Tibial nerve (tissue), 4 donors: ENCODE measurements at regions not wholly inside any gene's neighbourhood (a gene's known extent, or its start where the extent isn't known, plus 50 kb on each side); places are given as distances from the start of the nearest gene placed in this dataset.
"Not testable (repeated sequence)": the region's sequence is repeated elsewhere in the genome, so short reads cannot be mapped to it uniquely, and the experiment has no call there.

Experiments used
- DNase-seq, 2 donors: peaks; one replicate each; pipeline ENCODE4 v3.0.0-alpha.2; 2019; ENCODE audit warnings: low spot score in 2 of 2
- H3K27ac ChIP-seq, 4 donors: fragments of 200-600 bp; sonication (generic) in 3 of 4; one replicate each; pipeline ENCODE4 v1.5.1; 2017 to 2019; ENCODE audit warnings: mild to moderate bottlenecking in 1 of 4
- H3K27me3 ChIP-seq, 2 donors: fragments of 200-600 bp; sonication (generic) in 1 of 2; one replicate each; pipeline versions ENCODE4 v1.5.1 to v1.6.0; 2017 to 2019
- H3K36me3 ChIP-seq, 3 donors: fragments of 200-600 bp; sonication (generic); one replicate each; pipeline ENCODE4 v1.5.1; 2018 to 2019
- H3K4me1 ChIP-seq, 4 donors: fragments of 200-600 bp; sonication (generic) in 3 of 4; one replicate each; pipeline ENCODE4 v1.5.1; 2017 to 2019
- H3K4me3 ChIP-seq, 4 donors: fragments of 200-600 bp; sonication (generic) in 3 of 4; one replicate each; pipeline ENCODE4 v1.5.1; 2017 to 2019; ENCODE audit warnings: mild to moderate bottlenecking in 1 of 4, moderate library complexity in 1 of 4
- H3K9me3 ChIP-seq, 4 donors: fragments of 200-600 bp; sonication (generic) in 3 of 4; one replicate each; pipeline ENCODE4 v1.5.1; 2017 to 2019
- EP300 ChIP-seq, 2 donors: sonication (generic); formaldehyde crosslinking; IDR thresholded peaks; one replicate each; pipeline ENCODE4 v1.6.1; 2017; ENCODE audit warnings: antibody characterized with exemption in 2 of 2, mild to moderate bottlenecking in 1 of 2
- POLR2A ChIP-seq, 2 donors: fragments of 450-650 bp; IDR thresholded peaks; one replicate each; pipeline ENCODE4 v1.6.1; 2017; ENCODE audit warnings: antibody characterized with exemption in 2 of 2, mild to moderate bottlenecking in 2 of 2, moderate library complexity in 2 of 2
- WGBS, 2 donors: methylation state at CpG; one replicate each; pipeline ENCODE4 v1.1.5; 2018; 5-methylcytosine and 5-hydroxymethylcytosine counted together
- TF ChIP-seq, protein P1 (sequence below), 5 experiments: fragments of 200-600 bp in 3 of 5; fragments of 450-650 bp in 2 of 5; sonication (generic) in 3 of 5; IDR thresholded peaks; one replicate each; pipeline ENCODE4 v1.5.1; 2016 to 2019; ENCODE audit warnings: antibody characterized with exemption in 5 of 5, mild to moderate bottlenecking in 3 of 5, moderate library complexity in 2 of 5

DNA sequence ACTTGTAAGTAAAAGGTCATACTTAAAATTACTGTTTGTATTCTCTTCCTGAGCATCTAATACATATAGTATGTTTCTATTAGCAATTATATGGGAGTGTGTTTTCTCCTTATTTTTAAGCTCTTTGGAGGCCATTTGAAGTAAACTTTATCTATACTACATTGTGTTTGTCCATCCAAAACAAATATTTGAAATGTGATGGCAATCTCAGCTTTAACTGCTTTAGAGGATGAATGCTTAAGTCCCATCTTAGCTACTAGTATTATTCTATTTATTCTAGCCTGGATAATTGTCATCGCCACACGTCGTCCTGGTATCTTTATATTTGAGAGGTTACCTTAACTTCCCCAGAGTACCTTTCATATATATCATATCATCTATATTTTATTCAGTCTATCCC is 335.8 kb downstream of the NAF1 start:
- Histone ChIP-seq H3K4me1 (no peaks in the 10 kb centered on the region), H3K27me3 (no peaks in the 10 kb centered on the region), H3K9me3 (no peaks in the 10 kb centered on the region), H3K4me3 (no peak overlapping the region), H3K27ac (no peak overlapping the region), H3K36me3 (no peaks in the 10 kb centered on the region)
- TF ChIP-seq EP300 (IDR thresholded peaks at IDR 0.05): no peak
- TF ChIP-seq, protein P1, sequence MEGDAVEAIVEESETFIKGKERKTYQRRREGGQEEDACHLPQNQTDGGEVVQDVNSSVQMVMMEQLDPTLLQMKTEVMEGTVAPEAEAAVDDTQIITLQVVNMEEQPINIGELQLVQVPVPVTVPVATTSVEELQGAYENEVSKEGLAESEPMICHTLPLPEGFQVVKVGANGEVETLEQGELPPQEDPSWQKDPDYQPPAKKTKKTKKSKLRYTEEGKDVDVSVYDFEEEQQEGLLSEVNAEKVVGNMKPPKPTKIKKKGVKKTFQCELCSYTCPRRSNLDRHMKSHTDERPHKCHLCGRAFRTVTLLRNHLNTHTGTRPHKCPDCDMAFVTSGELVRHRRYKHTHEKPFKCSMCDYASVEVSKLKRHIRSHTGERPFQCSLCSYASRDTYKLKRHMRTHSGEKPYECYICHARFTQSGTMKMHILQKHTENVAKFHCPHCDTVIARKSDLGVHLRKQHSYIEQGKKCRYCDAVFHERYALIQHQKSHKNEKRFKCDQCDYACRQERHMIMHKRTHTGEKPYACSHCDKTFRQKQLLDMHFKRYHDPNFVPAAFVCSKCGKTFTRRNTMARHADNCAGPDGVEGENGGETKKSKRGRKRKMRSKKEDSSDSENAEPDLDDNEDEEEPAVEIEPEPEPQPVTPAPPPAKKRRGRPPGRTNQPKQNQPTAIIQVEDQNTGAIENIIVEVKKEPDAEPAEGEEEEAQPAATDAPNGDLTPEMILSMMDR (IDR thresholded peaks at IDR 0.05): no peak
- no peak for TF ChIP-seq POLR2A (IDR thresholded peaks at IDR 0.05)
- WGBS, 2 donors: 88 to 93% methylated on average over 3 of the region's 3 CpGs
- no peak for DNase-seq

- 94 to 96% methylated on average over 9 of the region's 9 CpGs for WGBS, 2 donors
- not testable (repeated sequence) for DNase-seq, H3K27me3 ChIP-seq, H3K4me1 ChIP-seq, H3K27ac ChIP-seq, H3K4me3 ChIP-seq, H3K36me3 ChIP-seq
- H3K9me3 ChIP-seq: peaks cover 0 to 11% (median 0%) of the 10 kb centered on the region in 4 donors
Measured at GRCh38 chr4:162817374-162817773, 349.3 kb downstream of the NAF1 start.

DNA sequence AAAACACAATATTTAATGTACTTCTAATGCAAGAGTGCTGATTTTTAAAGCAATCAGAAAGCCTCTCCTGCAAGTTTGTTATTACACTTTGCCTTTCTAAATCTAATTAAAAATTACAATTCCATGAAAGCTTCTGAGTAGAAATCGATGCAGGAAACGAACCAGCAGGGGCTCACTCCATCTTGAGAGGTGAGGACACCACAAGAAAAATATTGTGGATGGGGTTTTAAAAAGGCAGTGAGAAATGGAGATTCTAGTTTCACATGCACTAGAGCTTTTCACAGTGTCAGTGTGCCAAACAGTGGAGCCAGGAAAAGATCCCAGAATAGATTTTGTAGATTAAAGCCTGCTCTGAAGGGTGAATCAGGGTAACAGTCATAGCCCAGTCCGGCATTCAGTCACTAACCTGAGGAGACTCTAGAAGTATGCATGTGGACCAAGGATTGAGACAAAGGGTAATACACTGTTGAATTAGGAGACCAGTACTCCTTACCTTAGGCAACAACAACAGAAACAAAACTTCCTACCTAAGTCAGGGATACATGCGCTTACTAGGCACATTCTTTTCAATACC is 362.3 kb downstream of the NAF1 start:
- Histone ChIP-seq H3K4me1 (no peaks in the 10 kb centered on the region), H3K4me3 (no peak overlapping the region), H3K27me3 (no peaks in the 10 kb centered on the region), H3K36me3 (no peaks in the 10 kb centered on the region), H3K9me3 (no peaks in the 10 kb centered on the region), H3K27ac (no peak overlapping the region)
- no peak for TF ChIP-seq EP300 (IDR thresholded peaks at IDR 0.05)
- no peak for TF ChIP-seq POLR2A (IDR thresholded peaks at IDR 0.05)
- TF ChIP-seq, protein P1 (IDR thresholded peaks at IDR 0.05): no peak
- WGBS, 2 donors: 83 to 85% methylated on average over 4 of the region's 4 CpGs
- DNase-seq: no peak

GRCh38 chr4:162803378-162803777 is 363.3 kb downstream of the NAF1 start:
- no peak overlapping the region for H3K27ac ChIP-seq

DNA sequence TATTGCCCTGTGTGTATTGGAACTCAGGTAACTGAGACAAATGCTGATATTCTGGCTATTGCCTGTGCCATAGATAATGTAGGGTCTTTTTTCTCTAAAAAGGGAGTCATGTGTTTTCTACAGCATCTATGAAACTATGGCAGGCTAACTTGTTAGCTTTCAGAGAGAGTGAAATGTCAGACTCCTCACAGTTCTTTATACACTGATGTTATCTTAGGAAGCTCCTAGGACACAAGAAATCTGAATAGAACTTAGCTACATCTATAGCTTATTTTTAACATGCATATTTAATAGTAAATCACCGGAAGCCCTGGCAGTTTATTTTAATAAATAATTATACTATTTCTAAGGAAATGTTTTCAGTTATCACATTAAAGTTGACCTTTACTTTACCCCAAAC is 369.6 kb downstream of the NAF1 start:
- H3K9me3 ChIP-seq: no peaks in the 10 kb centered on the region
- 68 to 70% methylated on average over 1 of the region's 1 CpG for WGBS, 2 donors
- H3K4me3 ChIP-seq: no peak overlapping the region
- H3K4me1 ChIP-seq: no peaks in the 10 kb centered on the region
- H3K36me3 ChIP-seq: no peaks in the 10 kb centered on the region
- H3K27ac ChIP-seq: no peak overlapping the region
- no peaks in the 10 kb centered on the region for H3K27me3 ChIP-seq
- TF ChIP-seq, protein P1 (IDR thresholded peaks at IDR 0.05): no peak
- TF ChIP-seq EP300 (IDR thresholded peaks at IDR 0.05): no peak
- TF ChIP-seq POLR2A (IDR thresholded peaks at IDR 0.05): no peak
- no peak for DNase-seq

More at GRCh38 chr4:162803378-162803777, 363.3 kb downstream of the NAF1 start:
- no peaks in the 10 kb centered on the region for H3K36me3 ChIP-seq
- DNase-seq: no peak
- no peaks in the 10 kb centered on the region for H3K4me1 ChIP-seq
- no peak overlapping the region for H3K4me3 ChIP-seq
- TF ChIP-seq, protein P1 (IDR thresholded peaks at IDR 0.05): no peak
- TF ChIP-seq EP300 (IDR thresholded peaks at IDR 0.05) (no peak), POLR2A (IDR thresholded peaks at IDR 0.05) (no peak)
- H3K27me3 ChIP-seq: no peaks in the 10 kb centered on the region
- no peaks in the 10 kb centered on the region for H3K9me3 ChIP-seq

- H3K36me3 ChIP-seq: no peaks in the 10 kb centered on the region
- 38 to 47% methylated on average over 2 of the region's 2 CpGs for WGBS, 2 donors
- no peak overlapping the region for H3K27ac ChIP-seq
- TF ChIP-seq, protein P1 (IDR thresholded peaks at IDR 0.05): no peak
- no peak for TF ChIP-seq EP300 (IDR thresholded peaks at IDR 0.05)
- no peak for TF ChIP-seq POLR2A (IDR thresholded peaks at IDR 0.05)
- no peak overlapping the region for H3K4me3 ChIP-seq
- H3K27me3 ChIP-seq: no peaks in the 10 kb centered on the region
- no peak for DNase-seq
- no peaks in the 10 kb centered on the region for H3K4me1 ChIP-seq
- H3K9me3 ChIP-seq: no peaks in the 10 kb centered on the region
Measured at GRCh38 chr4:162793571-162793970, 373.1 kb downstream of the NAF1 start.
